ENCODE measurements at regions not wholly inside any gene's neighbourhood (a gene's known extent, or its start where the extent isn't known, plus 50 kb on each side); places are given as distances from the start of the nearest gene placed in this dataset.
A peak's percentile ranks its signal among the peaks of the same experiment; 100 is the strongest.
"Not testable (repeated sequence)": the region's sequence is repeated elsewhere in the genome, so short reads cannot be mapped to it uniquely, and the experiment has no call there.

GRCh38 chr2:175832866-175833265 is 169.2 kb downstream of the LNPK start:
- DNase-seq = no peak

GRCh38 chr2:175829741-175830140 is 172.3 kb downstream of the LNPK start:
- DNase-seq = no peak

GRCh38 chr2:175827856-175828255 is 174.2 kb downstream of the LNPK start:
- DNase-seq = no peak

GRCh38 chr2:175824243-175824642 is 177.8 kb downstream of the LNPK start:
- DNase-seq = no peak

- no peak for DNase-seq
Measured at GRCh38 chr2:175823707-175824073, 178.4 kb downstream of the LNPK start.

- peak in 2 of 56 donors; percentile 1 to 8 for DNase-seq
Measured at GRCh38 chr2:175823002-175823706, 178.9 kb downstream of the LNPK start.

- no peak for DNase-seq
Measured at GRCh38 chr2:175817221-175817620, 184.8 kb downstream of the LNPK start.

- DNase-seq = no peak
Measured at GRCh38 chr2:175815537-175815936, 186.5 kb downstream of the LNPK start.

GRCh38 chr2:175811971-175812370 is 190.1 kb downstream of the LNPK start:
- DNase-seq = no peak

- no peak for DNase-seq
Measured at GRCh38 chr2:175808858-175809257, 193.2 kb downstream of the LNPK start.

GRCh38 chr2:175808078-175808477 is 194.0 kb downstream of the LNPK start:
- DNase-seq = no peak

- no peak for DNase-seq
Measured at GRCh38 chr2:175807031-175807873, 194.8 kb downstream of the LNPK start.

- no peak for DNase-seq
Measured at GRCh38 chr2:175806570-175806969, 195.5 kb downstream of the LNPK start.

- no peak for DNase-seq
Measured at GRCh38 chr2:175806125-175806490, 196.0 kb downstream of the LNPK start.

GRCh38 chr2:175805442-175806124 is 196.5 kb downstream of the LNPK start:
- DNase-seq = no peak

- no peak for DNase-seq
Measured at GRCh38 chr2:175804122-175804521, 197.9 kb downstream of the LNPK start.

- not testable (repeated sequence) for DNase-seq
Measured at GRCh38 chr2:175796422-175796821, 205.6 kb downstream of the LNPK start.

- no peak for DNase-seq
Measured at GRCh38 chr2:175793648-175794047, 208.4 kb downstream of the LNPK start.

GRCh38 chr2:175792881-175793280 is 209.2 kb downstream of the LNPK start:
- DNase-seq = no peak

GRCh38 chr2:175792199-175792598 is 209.9 kb downstream of the LNPK start:
- DNase-seq = no peak

- no peak for DNase-seq
Measured at GRCh38 chr2:175786471-175787124, 215.5 kb downstream of the LNPK start.

GRCh38 chr2:175777337-175777736 is 224.7 kb downstream of the LNPK start:
- not testable (repeated sequence) for DNase-seq

Measured in nucleus accumbens (tissue), 56 donors.